Natural killer cell (primary cell): ENCODE measurements at regions not wholly inside any gene's neighbourhood (a gene's known extent, or its start where the extent isn't known, plus 50 kb on each side); places are given as distances from the start of the nearest gene placed in this dataset.
"Not testable (repeated sequence)": the region's sequence is repeated elsewhere in the genome, so short reads cannot be mapped to it uniquely, and the experiment has no call there.

Experiments
- ATAC-seq, 3 donors: fragments of 150-1000 bp in 2 of 3; fragments of 200-7000 bp in 1 of 3; cut with Tn5 transposase; 1 replicate in 1 of 3; 2 replicates in 2 of 3; pipeline ENCODE4 v1.10.0; 2021; ENCODE audit warnings: mild to moderate bottlenecking in 2 of 3, moderate library complexity in 2 of 3
- DNase-seq, 2 donors: peaks; one replicate each; pipeline versions ENCODE4 v3.0.0 to v3.0.0-alpha.2; 2013 to 2021; ENCODE audit warnings: mixed read lengths in 1 of 2
- H3K27ac ChIP-seq: one replicate; pipeline ENCODE4 v1.5.1; 2013; ENCODE audit warnings: mild to moderate bottlenecking, low read length
- H3K27me3 ChIP-seq: one replicate; pipeline ENCODE4 v1.6.1; 2013; ENCODE audit warnings: low read length; ENCODE audit not compliant: control insufficient read depth, insufficient read depth
- H3K36me3 ChIP-seq: one replicate; pipeline ENCODE4 v1.6.1; 2013; ENCODE audit warnings: low read length; ENCODE audit not compliant: control insufficient read depth, insufficient read depth
- H3K4me1 ChIP-seq: one replicate; pipeline ENCODE4 v1.6.1; 2013; ENCODE audit warnings: low read length; ENCODE audit not compliant: control insufficient read depth, insufficient read depth
- H3K4me3 ChIP-seq: one replicate; pipeline ENCODE4 v1.5.1; 2013; ENCODE audit warnings: low read length
- H3K9me3 ChIP-seq: one replicate; pipeline ENCODE4 v1.6.1; 2013; ENCODE audit warnings: low read length; ENCODE audit not compliant: control insufficient read depth, insufficient read depth
- H3K27ac Mint-ChIP-seq, 2 donors: one replicate each; pipeline ENCODE4 v1.8.0; 2022; ENCODE audit warnings: mild to moderate bottlenecking in 2 of 2, mixed read lengths in 2 of 2, moderate library complexity in 1 of 2
- H3K27me3 Mint-ChIP-seq, 2 donors: one replicate each; pipeline ENCODE4 v1.8.0; 2022; ENCODE audit warnings: low read depth in 2 of 2, mixed read lengths in 2 of 2
- H3K36me3 Mint-ChIP-seq: one replicate; pipeline ENCODE4 v1.8.0; 2022; ENCODE audit warnings: mixed read lengths
- H3K4me1 Mint-ChIP-seq, 2 donors: one replicate each; pipeline ENCODE4 v1.8.0; 2022; ENCODE audit warnings: mixed read lengths in 2 of 2
- H3K4me3 Mint-ChIP-seq: one replicate; pipeline ENCODE4 v1.8.0; 2022; ENCODE audit warnings: mild to moderate bottlenecking, moderate library complexity, mixed read lengths
- H3K9me3 Mint-ChIP-seq, 2 donors: one replicate each; pipeline ENCODE4 v1.8.0; 2022; ENCODE audit warnings: mixed read lengths in 2 of 2
- WGBS: methylation state at CpG from one replicate; pipeline ENCODE4 v1.1.7; 2013; ENCODE audit warnings: missing lambda C conversion rate; ENCODE audit not compliant: insufficient coverage; 5-methylcytosine and 5-hydroxymethylcytosine counted together
- intact Hi-C: fragments of 100-400 bp; cut with micrococcal nuclease; formaldehyde crosslinking; loops from one replicate; pipeline ENCODE4 v1.14.2; 2022

DNA sequence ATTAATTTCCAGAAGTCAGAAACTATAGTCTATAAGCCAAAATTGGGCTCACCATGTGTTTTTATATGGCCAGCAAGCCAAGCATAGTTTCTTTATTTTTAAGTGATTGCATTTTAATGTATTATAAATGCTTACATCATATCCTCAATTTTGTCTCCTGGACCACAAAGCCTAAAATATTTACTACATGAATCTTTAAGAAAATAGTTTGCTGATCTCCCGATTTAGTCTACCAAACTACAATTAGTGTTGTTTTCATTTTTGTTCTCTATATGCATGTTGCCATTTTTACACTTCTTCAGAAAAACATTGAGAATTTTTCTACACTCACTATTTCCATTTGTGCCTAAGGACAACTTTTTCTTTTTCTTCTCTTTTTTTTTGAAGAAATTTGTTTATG lies 954.5 kb upstream of the ADAMTS5 start:
- H3K4me3 Mint-ChIP-seq, H3K36me3 Mint-ChIP-seq, intact Hi-C loops: not testable (repeated sequence)

DNA sequence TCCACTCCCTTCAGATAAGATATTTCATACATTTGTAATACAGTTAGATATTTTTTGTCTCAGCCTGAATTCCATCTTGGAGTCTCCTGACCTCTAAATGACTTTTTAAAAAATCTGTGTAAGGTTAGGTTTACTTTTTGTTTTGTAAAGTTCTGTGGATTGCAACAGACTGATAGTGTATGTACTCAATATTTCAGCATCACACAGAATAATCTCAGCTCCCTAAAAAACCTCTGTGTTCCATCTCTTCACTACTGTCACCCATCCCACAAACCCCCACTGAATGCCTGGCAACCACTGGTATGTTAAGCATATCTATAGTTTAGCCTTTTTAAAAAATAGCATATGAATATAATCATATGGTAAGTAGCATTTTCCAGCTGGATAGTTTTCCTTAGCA lies 951.1 kb upstream of the ADAMTS5 start:
- H3K9me3 Mint-ChIP-seq = peaks cover 8 to 13% of the 10 kb centered on the region in 2 donors
- H3K4me3 Mint-ChIP-seq, intact Hi-C loops, H3K36me3 Mint-ChIP-seq, H3K27me3 Mint-ChIP-seq, ATAC-seq, H3K27ac Mint-ChIP-seq, H3K4me1 Mint-ChIP-seq, DNase-seq, H3K4me1 ChIP-seq, H3K27ac ChIP-seq, H3K9me3 ChIP-seq, H3K27me3 ChIP-seq, H3K4me3 ChIP-seq, H3K36me3 ChIP-seq: not testable (repeated sequence)

More for the DNA sequence above, 954.5 kb upstream of the ADAMTS5 start:
- not testable (repeated sequence) for H3K27me3 ChIP-seq, H3K4me3 ChIP-seq, H3K4me1 Mint-ChIP-seq, H3K36me3 ChIP-seq, H3K9me3 ChIP-seq, DNase-seq, H3K27ac ChIP-seq, H3K4me1 ChIP-seq, H3K27ac Mint-ChIP-seq, H3K27me3 Mint-ChIP-seq, ATAC-seq
- H3K9me3 Mint-ChIP-seq = peaks cover 6 to 15% of the 10 kb centered on the region in 2 donors
- WGBS = 100% methylated on average over 1 of the region's 1 CpG

DNA sequence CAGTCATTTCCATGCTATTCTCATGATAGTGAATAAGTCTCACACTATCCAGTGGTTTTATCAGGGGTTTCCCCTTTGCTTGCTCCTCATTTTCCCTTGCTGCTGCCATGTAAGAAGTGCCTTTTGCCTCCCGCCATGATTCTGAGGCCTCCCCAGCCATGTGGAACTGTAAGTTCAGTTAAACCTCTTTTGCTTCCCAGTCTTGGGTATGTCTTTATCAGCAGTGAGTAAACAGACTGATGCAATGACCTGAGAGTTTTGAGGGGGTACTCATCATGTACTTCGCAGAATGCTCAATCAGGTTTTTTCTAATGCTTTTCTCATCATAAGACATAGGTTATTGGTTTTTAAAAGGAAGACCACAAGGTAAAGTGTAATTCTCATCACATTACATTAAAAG lies 949.4 kb upstream of the ADAMTS5 start:
- H3K36me3 ChIP-seq, H3K4me3 ChIP-seq, H3K27me3 Mint-ChIP-seq, intact Hi-C loops, H3K4me1 Mint-ChIP-seq, H3K36me3 Mint-ChIP-seq, H3K27me3 ChIP-seq, H3K9me3 ChIP-seq, ATAC-seq, DNase-seq, H3K9me3 Mint-ChIP-seq, H3K4me1 ChIP-seq, H3K27ac ChIP-seq, H3K27ac Mint-ChIP-seq, H3K4me3 Mint-ChIP-seq: not testable (repeated sequence)
- 68% methylated on average over 2 of the region's 2 CpGs for WGBS

DNA sequence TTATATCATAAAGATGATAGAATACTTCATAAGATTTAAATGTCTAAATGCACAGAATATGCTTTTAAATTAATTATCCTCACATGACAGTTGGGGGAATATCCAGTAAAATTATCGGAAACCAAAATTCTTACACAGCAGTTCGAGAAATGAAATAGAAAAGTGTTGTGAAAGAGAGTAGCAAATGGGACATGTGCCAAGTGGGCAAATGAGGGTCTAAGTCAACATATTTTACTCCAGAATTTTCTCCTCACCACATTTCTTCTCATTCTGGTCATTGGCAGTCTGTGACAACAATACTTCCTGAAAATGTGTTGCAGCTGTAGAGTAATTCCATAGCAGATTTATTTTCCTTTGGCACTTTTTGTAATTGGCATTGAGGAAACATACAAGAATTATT lies 945.2 kb upstream of the ADAMTS5 start:
- H3K27me3 Mint-ChIP-seq, intact Hi-C loops, H3K9me3 ChIP-seq, H3K4me1 Mint-ChIP-seq, H3K4me3 ChIP-seq, H3K27ac Mint-ChIP-seq, DNase-seq, H3K27ac ChIP-seq, H3K9me3 Mint-ChIP-seq, ATAC-seq, H3K4me1 ChIP-seq, H3K27me3 ChIP-seq, H3K36me3 ChIP-seq, H3K36me3 Mint-ChIP-seq, H3K4me3 Mint-ChIP-seq: not testable (repeated sequence)
- no CpG with 5 or more reads among the region's 2 CpGs for WGBS

DNA sequence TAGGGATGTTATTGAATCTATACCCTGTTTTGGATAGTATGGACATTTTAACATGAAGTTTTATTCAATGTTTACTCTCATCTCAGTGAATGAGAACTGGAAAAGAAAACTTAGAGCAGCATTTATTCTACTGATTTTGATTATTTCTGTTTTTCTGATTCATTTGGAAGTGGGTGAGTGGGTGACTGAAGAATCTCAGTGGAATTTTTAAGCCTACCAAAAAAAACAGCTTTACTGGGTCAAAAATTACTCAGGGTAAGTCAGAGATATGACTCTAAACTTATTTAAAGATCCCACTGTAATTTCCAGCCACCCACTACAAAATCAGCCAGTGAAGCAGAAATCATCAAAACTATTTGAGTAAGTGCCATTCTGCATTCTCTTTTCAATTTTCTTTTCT lies 942.6 kb upstream of the ADAMTS5 start:
- H3K4me1 Mint-ChIP-seq, intact Hi-C loops, H3K4me3 Mint-ChIP-seq, DNase-seq, H3K27me3 ChIP-seq, H3K36me3 Mint-ChIP-seq, H3K9me3 ChIP-seq, H3K27ac ChIP-seq, H3K27ac Mint-ChIP-seq, H3K27me3 Mint-ChIP-seq, H3K9me3 Mint-ChIP-seq, H3K4me3 ChIP-seq, H3K4me1 ChIP-seq, H3K36me3 ChIP-seq, ATAC-seq: not testable (repeated sequence)

DNA sequence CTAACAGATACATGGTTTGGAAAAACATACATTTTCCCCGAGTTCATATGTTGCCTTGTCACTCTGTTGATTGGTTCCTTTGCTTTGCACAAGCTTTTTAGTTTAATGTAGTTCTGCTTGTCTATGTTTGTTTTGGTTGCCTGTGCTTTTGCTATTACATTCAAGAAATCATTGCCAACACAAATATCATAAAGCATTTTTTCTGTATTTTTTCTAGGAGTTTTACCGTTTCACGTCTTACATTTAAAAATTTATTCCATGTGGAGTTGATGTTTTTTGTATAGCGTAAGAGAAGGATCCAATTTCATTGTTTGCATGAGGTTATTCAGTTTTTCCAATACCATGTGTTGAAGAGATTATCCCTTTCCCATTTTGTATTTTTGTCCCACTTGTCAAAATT lies 941.9 kb upstream of the ADAMTS5 start:
- H3K9me3 Mint-ChIP-seq, H3K4me3 Mint-ChIP-seq, H3K27ac ChIP-seq, ATAC-seq, H3K9me3 ChIP-seq, H3K27me3 Mint-ChIP-seq, H3K27ac Mint-ChIP-seq, DNase-seq, H3K27me3 ChIP-seq, intact Hi-C loops, H3K4me1 ChIP-seq, H3K4me3 ChIP-seq, H3K36me3 ChIP-seq, H3K4me1 Mint-ChIP-seq, H3K36me3 Mint-ChIP-seq: not testable (repeated sequence)
- 100% methylated on average over 1 of the region's 4 CpGs for WGBS

DNA sequence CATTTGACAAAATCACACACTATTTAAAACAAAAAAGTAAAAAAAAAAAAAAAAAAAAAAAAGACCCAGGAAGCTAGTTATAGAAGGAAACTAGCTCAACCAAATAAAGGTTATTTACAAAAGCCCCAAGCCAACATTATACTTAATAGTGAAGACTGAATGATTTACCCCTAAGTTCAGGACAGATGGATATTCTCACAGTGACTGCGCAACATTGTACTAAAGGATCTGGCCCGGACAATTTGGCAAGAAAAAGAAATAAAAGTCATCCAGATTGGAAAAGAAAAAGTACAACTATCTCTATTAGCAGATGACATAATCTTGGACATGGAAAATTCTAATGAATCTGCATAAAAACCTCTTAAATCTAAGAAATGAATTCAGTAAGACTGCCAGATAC lies 936.0 kb upstream of the ADAMTS5 start:
- H3K27me3 Mint-ChIP-seq, H3K27ac ChIP-seq, H3K27ac Mint-ChIP-seq, H3K4me3 ChIP-seq, DNase-seq, ATAC-seq, H3K36me3 ChIP-seq, H3K4me1 ChIP-seq, H3K4me3 Mint-ChIP-seq, H3K9me3 ChIP-seq, H3K36me3 Mint-ChIP-seq, H3K9me3 Mint-ChIP-seq, H3K4me1 Mint-ChIP-seq, H3K27me3 ChIP-seq, intact Hi-C loops: not testable (repeated sequence)
- no CpG with 5 or more reads among the region's 2 CpGs for WGBS

DNA sequence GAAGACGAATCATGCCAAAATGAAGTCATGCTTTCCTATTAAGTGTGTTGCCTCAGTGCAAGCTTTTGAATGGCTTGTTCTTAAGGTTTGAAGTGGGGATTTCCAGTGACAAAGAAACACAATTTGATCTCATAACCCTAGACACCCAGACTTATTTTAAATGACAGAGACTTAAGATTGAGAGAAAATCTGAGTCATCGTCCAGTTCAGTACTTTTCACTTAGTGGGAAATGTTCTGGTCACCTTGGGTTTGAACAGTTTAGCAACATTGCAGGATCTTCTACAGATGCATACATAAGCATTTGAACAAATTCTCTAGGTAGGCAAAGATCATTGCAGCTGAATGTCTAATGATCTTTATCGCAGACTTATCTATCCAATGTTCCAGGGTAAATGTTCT lies 926.7 kb upstream of the ADAMTS5 start:
- H3K36me3 Mint-ChIP-seq, H3K4me1 Mint-ChIP-seq, H3K36me3 ChIP-seq, H3K27ac Mint-ChIP-seq, H3K9me3 ChIP-seq, H3K4me3 ChIP-seq, intact Hi-C loops, H3K27me3 Mint-ChIP-seq, H3K4me1 ChIP-seq, ATAC-seq, H3K27ac ChIP-seq, DNase-seq, H3K27me3 ChIP-seq, H3K9me3 Mint-ChIP-seq, H3K4me3 Mint-ChIP-seq: not testable (repeated sequence)
- whole genome bisulfite sequencing = 91% methylated on average over 1 of the region's 3 CpGs
